Activated CD4-positive, alpha-beta T cell treated with anti-CD3 and anti-CD28 coated beads, Interleukin-2, amount 50 U/mL, for 16 hours (primary cell): ENCODE measurements at regions not wholly inside any gene's neighbourhood (a gene's known extent, or its start where the extent isn't known, plus 50 kb on each side); places are given as distances from the start of the nearest gene placed in this dataset.
"Not testable (repeated sequence)": the region's sequence is repeated elsewhere in the genome, so short reads cannot be mapped to it uniquely, and the experiment has no call there.

Source experiments
- DNase-seq: peaks from one replicate; pipeline ENCODE4 v3.0.0-alpha.2; 2020

DNA sequence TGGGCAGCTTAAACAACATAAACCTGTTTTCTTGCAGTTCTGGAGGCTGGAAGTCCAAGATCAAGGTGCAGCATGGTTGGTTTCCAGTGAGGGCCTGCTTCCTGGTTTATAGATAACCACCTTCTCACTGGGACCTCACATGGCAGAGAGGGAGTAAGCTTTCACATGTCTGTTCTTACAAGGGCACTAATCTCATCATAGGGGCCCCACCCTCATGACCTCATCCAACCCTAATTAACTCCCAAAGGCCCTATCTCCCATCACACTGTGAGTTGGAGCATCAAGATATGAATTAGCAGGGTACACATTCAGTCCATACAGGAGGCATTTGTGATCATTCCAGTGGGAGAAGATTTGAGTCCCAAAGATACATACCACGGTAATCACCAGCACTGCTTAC is 50.5 kb upstream of the GRIN2A start:
- DNase-seq, result no peak

DNA sequence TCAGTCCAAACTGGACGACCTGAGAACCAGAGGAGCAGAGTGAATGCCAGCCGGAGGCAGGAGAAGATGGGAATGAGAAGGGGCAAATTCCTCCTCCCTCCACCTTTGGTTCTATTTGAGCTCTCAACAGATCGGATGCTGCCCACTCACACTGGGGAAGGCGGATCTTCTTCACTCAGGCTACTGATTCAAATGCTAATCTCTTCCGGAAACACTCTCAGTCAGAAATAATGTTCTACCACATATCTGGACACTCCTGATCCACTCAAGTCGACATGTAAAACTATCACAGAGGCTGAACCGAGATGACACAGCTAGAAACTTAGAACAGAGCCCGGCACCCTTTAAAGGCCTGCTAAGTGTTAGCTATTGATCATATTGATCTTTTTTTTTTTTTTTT is 57.4 kb upstream of the GRIN2A start:
- no peak for DNase-seq

DNA sequence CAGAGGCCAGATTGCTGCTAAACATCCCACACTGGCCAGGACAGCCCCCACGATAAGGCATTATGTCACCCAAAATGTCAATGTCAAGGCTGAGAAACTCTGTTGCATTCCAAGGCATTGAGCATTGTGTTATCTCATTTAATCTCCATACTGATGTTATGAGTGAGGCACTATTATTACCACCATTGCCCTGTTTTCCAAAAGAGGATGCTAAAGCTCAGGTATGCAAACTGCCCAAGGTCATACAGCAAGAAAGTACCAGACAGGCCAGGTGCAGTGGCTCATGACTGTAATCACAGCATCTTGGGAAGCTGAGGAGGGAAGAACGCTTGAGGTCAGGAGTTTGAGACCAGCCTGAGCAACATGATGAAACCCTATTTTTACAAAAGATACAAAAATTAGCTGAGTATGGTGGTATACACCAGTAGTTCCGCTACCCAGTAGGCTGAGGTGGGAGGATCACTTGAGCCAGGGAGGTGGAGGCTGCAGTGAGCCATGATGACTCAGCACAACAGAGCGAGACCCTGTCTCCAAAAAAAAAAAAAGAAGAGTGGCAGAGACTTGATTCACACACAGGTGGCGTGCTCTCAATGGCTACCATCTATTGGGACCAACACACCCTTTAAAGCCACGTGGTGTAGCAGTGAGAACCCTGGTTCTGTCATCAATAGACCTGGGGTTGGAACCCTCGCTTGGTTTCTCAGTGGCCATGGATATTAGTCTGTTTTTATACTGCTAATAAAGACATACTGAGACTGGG is 58.8 kb upstream of the GRIN2A start:
- DNase-seq, result no peak

DNA sequence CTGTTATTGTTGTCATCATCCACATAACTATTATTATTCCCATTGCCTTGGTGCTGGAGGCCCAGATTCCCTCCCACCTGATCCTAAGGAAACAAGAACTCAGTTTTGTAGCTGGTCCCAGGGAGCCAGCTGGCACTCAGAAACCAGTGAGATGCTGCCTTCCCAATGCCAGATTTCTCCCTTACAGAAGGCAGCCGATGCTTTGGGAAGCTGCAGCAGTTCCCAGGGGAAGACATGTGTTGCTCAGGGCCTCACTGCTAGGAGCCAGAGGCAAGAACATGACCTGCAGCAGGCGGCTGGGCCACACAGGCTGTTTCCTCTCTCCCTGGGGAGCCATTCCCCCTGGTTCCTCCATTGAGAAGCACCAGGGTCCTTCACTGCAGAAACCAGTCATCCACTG is 59.9 kb upstream of the GRIN2A start:
- no peak for DNase-seq

DNA sequence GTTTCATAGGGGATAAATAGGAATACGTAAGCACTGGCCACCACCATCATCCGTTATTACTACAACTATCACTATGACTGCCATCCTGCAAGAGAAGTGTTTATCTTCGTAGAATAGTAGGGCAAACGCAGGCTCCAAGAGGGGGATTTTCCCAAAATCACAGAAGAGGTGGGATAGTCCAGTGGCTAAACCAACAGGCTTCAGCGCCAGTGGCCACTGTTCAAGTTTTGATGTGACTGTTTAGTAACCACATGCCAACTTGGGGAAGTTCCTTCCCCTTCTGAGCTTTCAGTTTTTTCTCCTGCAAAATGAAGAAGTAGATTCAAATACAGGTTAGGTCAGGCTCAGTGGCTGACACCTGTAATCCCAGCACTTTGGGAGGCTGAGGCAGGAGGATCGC is 60.7 kb upstream of the GRIN2A start:
- DNase-seq, result no peak

DNA sequence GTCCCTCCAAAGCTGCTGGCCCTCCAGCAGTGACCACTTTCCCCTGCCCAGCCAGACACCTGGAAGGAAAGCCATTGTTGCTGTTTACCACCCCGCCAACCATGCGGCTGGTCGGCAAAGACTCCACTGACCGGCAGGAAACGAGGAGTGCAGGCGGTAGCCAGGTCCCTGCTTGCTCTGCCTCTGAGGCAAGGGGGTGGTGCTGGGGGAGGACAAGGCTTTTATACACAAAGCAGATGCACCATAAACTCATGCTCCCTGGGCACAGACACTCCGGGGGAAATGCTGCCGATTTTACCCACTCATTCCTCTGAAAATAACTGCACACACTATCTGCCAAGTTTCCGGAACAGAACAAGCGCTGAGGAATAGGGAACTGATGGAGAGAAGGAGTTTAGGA is 62.8 kb upstream of the GRIN2A start:
- no peak for DNase-seq

DNA sequence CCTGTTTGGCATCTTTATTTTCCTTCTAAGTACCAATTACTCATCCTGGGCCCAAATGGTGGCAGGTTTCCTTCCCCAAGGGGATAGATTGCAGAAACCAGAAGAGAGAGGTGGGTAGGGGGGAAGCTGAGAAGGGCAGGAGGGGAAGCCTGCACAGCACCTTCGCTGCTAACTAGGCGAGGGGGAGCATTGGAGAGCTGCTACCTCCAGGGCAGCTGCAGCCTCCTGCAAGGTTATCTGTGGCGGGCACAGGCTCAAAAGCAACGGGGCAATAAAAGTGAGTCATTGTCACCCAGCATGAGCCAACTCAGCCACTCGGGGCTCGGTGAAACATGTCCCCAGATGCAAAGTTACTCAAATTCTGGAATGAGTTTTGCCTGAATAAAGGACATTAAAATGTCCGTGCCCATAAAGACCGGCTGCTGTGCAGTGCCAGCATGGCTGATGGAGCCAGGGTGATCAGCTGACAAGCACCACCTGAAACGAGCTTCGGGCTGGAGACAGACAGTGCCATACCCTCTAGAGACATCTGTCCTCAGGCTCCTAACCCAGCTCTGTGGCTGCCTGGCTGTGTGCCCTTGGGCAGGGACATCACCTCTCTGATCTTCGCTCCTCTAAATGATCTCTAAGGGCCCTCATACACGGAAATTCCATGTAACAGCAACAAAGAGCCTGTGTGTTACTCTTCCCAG is 68.1 kb upstream of the GRIN2A start:
- no peak for DNase-seq

DNA sequence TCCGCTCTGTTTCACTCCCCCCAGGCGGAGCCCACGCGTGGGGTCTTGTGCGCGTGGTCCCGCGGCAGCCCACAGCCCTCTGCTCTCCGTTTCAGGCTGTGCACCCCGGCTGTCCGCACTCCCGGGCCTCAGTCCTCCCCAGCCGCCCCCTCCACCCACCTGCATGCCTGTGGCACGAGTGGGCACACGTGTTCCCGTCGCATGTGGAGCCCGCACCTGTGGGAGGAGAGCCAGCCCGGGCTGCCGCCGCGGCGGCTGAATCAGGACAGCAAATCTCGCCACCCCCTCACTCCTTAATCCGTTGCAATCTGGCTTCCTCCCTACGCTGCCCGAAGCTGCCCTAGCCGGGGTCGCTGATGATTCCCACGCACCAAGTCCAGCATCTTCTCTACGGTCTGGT is 69.9 kb upstream of the GRIN2A start:
- DNase-seq, result no peak

DNA sequence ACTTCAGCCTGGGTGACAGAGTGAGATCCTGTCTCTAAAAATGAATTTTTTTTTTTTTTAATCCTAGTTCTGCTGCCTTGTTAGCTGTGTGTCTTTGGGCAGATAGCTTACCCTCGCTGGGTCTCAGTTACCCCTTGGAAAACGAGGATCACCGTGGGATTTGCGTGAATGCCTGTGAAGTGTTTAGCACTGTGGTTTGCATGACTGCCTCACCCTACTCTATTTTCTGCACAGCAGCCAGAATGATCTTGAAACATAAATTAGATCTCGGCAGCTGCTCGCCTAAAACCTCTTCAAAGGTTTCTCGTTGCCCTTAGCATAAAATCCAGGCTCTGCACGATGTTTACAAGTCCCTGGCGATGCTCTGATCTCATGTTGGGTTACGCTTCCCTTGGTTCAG is 71.2 kb upstream of the GRIN2A start:
- DNase-seq, result no peak

DNA sequence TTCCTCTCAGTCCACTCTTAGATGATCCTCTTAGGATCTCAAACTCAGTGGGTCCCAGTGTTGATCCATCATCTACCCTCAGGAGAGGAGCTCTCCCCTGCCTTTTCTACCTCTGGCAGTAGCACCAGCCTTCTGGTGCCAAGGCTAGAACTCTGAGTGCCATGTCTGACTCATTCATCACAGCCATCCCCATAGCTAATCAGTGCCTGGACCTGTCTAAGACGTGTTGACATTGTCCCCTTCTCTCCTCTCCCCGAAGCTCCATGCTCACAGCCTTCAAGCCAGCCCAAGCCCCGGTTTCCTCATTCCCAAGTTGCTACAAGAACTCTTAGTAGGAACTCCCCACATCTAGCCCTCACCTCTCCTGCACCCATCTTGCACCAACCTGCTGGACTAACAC is 73.5 kb upstream of the GRIN2A start:
- DNase-seq, result no peak

DNA sequence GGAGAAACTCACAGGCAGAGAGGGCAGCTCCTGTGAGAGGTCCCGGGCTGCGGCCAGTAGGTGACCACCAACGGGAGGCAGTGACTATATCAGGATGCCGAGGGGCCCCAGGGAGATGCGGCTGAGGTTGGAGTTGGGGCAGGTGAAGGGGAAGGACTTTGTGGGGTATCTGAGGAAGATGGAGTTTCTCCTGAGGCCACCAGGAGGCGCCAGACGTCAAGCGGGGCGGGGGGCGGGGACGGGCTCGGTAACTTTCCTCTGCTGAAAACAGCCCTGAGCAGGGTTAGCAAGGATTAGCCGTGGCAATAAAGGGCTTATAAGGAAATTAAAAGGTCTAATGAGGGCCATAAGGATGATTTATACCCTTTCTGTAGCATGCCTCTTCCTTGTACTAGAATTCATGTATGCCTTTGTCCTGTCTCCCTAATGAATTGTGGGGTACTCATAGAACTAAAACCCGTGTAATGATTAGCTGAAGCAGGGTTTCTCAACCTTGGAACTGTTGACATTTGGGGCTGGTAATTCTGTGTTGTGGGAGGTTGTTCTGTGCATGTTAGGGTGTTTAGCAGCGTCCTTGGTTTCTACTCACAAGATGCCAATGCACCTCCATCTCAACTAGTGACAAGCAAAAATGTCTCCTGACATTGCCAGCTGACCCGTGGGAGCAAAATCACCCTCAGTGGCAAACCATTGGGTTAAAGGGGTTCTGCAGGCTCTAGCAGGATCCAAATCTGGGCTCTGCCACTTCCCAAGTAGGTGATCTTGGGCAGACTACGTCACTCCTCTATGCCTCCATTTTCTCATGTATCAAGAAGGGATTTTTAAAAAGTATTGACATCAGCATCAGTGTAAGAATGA is 74.8 kb upstream of the GRIN2A start:
- peak; percentile 51 for DNase-seq

DNA sequence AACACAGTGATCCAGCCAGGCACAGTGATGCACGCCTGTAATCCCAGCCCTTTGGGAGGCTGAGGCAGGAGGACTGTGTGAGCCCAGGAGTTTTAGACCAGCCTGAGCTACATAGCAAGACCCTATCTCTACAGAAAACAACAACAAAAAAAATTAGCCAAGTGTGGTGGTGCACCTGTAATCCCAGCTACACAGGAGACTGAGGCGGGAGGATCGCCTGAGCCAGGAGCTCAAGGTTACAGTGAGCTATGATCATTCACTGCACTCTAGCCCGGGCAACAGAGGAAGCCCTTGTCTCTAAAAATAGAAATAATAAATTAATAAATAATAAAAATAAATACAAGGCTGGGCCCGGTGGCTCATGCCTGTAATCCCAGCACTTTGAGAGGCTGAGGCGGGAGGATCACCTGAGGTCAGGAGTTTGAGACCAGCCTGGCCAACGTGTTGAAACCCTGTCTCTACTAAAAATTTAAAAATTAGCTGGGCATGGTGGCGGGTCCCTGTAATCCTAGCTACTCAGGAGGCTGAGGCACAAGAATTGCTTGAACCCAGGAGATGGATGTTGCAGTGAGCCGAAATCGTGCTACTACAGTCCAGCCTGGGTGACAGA is 75.5 kb upstream of the GRIN2A start:
- not testable (repeated sequence) for DNase-seq

DNA sequence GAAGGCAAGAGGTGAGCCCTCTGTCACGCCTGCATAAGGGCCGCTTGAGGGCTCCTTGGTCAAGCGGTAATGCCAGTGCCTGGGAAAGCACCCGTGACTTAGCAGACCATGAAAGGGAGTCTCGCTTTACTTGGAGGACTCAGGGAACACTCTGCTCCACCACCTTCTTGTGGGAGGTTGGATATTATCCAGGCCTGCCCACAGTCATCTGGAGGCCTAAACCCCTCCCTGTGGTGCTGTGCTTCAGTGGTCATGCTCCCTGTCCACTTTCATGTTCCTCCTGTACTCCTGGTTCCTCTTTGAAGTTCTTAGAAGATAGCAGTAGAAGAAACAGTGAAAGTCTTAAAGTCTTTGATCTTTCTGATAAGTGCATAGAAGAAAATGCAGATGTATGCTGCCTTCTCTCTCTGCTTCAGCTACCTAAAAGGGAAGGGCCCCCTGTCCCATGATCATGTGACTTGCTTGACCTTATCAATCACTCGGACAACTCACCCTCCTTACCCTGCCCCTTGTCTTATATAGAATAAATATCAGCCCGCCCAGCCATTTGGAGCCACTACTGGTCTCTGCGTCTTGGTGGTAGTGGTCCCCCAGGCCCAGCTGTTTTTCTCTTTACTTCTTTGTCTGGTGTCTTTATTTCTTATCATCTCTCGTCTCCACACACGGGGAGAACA is 76.8 kb upstream of the GRIN2A start:
- not testable (repeated sequence) for DNase-seq

DNA sequence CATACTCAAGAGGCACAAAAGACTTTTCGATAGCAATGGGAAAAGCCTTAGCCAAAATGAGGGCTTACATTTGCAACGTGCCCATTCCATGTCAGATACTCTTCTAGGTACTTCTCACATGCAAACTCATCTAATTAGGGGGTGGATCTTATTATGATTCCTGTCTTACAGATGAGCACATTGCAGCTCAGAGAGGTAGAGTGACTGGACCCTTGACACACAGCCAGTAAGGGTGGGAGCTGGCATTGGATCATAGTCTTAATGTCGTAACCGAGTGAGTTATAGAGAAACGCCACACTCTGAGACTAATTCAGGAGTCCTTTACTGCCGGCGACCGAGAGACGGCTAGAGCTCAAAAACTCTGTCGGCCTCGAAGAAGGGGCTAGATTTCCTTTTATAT is 78.8 kb upstream of the GRIN2A start:
- no peak for DNase-seq

DNA sequence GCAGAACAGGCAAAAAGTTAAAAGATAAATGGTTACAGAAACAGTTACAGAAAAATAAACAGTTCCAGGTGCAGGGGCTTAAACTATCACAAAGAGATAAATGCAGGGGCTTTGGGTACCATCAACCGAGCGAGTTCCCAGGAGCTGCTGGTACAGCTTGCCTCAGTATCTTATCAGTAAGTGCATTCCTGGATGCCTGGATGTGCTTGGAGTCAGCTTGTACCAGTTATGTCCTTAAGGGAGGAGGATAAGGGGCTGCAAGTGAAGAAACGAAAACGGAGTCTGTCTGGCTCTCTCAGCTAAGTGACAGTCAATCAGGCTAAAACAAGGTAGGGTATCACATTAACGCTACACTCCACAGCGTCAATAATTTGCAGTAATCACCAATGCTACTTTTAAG is 79.3 kb upstream of the GRIN2A start:
- not testable (repeated sequence) for DNase-seq

DNA sequence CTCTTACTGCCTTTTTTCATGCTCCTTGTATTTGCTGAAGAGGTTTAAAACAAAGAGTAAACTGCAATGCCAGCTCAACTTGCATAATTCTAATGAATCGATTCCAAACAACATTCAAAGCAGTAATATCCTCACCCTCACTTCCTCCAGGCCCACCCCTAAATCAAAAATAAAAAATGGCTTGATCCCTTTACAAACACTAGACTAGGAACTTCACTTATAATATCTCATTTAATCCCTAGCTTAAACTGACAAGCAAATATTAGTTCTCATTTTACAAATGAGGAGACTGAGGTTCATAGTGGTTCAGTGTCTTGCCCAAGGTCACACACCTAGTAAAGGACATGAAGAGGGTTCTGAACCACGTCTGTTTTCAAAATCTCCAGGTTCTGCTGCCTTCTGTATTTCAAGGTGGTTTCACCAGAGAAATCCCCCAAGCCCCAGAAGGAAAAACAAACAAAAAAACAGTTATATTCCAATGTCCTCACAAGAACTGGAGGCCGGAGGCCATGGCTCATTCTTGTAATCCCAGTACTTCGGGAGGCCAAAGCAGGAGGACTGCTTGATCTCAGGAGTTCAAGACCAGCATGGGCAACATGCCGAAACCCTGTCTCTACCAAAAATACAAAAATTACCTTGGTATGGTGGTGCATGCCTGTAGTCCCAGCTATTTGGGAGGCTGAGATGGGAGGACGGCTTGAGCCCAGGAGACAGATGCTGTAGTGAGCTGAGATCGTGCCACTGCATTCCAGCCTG is 80.3 kb upstream of the GRIN2A start:
- no peak for DNase-seq

DNA sequence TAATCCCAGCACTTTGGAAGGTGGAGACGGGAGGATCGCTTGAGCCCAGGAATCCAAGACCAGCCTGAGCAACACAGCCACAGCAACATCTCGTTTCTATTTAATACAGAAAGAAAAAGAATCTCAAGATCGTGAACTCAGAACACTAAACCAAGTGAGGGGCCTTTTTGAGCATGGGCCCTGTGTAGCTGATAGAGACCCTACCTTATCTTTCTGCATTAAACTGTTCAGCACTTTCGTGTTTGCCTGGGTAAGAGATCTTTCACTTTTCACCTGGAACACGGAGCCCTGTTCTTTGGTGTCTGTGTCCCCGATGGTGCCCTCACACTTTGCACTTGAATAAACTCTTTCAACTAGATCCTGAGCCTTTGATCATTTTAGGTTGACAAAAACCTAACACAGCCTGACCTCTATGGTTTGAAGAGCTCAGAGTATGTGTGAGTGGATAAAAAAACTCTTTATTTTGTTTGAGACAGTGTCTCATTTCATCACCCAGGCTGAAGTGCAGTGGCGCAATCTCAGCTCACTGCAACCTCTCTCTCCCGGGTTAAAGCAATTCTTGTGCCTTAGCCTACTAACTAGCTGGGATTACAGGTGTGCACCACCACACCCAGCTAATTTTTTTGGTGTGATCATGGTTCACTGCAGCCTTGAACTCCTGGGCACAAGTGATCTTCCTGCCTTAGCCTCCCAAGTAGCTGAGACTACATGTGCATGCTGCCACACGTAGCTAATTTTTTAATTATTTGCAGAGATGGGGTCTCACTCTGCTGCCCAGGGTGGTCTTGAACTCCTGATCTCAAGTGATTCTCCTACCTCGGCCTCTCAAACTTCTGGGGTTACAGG is 83.8 kb upstream of the GRIN2A start:
- DNase-seq, result peak; percentile 14

DNA sequence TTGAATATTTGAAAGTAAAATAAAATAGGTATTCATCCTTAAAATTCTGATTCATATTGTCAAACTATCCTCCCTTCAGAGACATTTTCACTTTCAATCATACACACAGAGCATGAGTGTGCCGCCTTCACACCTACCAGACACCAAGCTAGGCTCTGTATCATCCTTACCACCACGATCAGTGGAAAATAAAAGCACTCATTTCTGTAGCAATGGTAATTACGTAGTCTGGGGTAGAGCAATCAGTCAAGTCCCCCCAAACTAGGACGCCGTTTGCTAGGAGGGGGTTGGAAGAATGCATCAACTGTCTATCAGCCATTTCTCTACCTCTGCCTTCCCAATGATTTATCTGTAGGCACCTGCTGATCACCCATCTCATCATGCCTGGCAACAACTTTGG is 84.6 kb upstream of the GRIN2A start:
- DNase-seq, result peak; percentile 90

DNA sequence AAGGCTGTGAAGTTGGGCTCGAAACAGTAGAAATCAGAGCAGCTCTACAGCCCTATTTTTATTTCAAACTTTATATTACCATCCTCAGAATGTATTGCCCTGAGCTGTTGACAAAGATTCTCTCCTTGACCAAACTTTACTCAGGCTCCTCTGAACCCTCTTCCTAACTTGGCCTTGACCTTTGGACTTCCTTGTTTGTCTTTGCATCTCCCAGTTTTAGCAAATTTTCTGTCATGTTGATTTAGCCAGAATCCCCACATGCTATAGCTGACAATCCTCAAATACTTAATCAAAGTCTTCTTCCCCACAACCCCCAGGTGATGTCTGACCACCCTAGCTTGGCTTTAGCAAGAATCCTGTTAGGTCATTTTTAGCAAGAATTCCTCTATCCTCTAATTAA is 87.4 kb upstream of the GRIN2A start:
- no peak for DNase-seq

DNA sequence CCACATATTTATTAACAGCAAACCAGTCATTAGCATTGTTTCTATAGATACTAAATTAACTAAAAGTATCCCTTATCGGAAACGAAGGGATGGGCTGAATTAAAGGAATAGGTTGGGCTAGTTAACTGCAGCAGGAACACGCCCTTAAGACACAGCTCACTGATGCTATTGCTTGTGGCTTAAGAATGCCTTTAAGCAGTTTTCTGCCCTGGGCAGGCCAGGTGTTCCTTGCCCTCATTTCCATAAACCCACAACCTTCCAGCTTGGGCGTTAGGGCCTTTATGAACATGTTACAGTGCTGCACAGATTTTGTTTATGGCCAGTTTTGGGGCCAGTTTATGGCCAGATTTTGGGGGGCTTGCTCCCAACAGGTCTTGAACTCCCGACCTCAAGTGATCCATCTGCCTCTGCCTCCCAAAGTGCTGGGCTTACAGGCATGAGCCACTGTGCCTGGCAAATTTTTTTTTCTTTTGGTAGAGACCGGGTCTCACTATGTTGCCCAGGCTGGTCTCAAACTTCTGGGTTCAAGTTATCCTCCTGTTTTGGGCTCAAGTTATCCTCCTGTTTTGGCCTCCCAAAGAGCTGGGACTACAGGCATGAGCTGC is 90.1 kb upstream of the GRIN2A start:
- not testable (repeated sequence) for DNase-seq
